GM12874 (cell line): ENCODE measurements at regions not wholly inside any gene's neighbourhood (a gene's known extent, or its start where the extent isn't known, plus 50 kb on each side); places are given as distances from the start of the nearest gene placed in this dataset.

Source experiments
- TF ChIP-seq, protein P1 (sequence below): IDR thresholded peaks from 2 replicates; pipeline ENCODE4 v1.5.1; 2011; ENCODE audit warnings: low read depth, mild to moderate bottlenecking, control low read depth, low read length, moderate library complexity; ENCODE audit not compliant: insufficient read depth

DNA sequence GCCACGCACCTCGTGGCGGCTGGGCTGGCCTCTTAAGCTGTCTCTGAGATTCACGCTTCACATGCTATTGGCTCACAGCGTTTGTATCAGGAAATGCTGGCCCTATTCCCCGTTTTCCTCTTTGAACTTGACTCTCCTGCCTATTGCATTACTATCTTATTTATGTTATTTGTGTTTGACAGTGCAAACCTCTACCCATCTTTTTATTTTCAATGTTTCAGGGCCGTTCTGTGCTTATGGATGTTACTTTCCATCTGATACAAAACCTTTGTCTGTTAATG lies 149.9 kb upstream of the TWIST2 start:
- TF ChIP-seq, protein P1, sequence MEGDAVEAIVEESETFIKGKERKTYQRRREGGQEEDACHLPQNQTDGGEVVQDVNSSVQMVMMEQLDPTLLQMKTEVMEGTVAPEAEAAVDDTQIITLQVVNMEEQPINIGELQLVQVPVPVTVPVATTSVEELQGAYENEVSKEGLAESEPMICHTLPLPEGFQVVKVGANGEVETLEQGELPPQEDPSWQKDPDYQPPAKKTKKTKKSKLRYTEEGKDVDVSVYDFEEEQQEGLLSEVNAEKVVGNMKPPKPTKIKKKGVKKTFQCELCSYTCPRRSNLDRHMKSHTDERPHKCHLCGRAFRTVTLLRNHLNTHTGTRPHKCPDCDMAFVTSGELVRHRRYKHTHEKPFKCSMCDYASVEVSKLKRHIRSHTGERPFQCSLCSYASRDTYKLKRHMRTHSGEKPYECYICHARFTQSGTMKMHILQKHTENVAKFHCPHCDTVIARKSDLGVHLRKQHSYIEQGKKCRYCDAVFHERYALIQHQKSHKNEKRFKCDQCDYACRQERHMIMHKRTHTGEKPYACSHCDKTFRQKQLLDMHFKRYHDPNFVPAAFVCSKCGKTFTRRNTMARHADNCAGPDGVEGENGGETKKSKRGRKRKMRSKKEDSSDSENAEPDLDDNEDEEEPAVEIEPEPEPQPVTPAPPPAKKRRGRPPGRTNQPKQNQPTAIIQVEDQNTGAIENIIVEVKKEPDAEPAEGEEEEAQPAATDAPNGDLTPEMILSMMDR, result no peak

DNA sequence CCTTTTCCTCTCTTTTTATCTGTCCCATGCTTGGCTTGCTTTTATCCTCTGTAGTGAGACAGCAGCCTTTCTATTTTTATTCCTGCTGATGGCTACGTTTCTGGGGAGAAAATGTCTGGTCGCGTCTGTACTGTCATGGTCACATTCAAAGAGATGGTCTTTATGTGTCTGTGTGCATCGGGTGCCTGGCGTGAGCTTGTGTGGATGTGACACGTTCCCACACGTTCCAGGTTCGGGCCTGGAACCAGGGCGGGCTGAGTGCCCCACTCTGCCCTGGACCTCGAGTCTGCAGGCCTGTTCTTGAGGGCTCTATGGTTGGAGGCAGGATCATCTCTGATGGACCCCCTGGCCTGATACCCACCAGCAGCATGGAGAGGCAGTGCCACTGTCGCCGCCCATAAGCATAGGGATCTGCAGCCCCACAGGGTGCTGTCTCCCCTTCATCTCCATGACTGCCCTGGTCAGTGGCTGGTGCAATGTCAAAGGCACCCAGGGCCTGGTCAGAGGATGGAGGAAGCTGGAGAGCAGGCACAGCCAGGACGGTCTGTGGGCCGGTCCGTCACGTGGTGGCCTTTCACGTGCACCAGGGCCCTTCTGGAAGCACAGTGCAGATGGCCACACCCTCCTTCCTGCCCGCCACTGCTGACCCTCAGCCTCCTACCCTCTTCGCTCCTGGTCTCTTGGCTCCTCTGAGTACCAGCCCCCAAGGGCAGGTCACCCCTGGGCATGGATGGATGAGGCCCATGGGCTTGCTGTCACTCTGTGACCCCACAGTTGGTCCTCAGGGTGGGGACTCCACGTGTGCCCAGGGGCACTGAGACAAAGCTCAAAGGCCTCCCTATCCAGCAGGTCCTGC lies 149.2 kb upstream of the TWIST2 start:
- TF ChIP-seq, protein P1, result no peak

DNA sequence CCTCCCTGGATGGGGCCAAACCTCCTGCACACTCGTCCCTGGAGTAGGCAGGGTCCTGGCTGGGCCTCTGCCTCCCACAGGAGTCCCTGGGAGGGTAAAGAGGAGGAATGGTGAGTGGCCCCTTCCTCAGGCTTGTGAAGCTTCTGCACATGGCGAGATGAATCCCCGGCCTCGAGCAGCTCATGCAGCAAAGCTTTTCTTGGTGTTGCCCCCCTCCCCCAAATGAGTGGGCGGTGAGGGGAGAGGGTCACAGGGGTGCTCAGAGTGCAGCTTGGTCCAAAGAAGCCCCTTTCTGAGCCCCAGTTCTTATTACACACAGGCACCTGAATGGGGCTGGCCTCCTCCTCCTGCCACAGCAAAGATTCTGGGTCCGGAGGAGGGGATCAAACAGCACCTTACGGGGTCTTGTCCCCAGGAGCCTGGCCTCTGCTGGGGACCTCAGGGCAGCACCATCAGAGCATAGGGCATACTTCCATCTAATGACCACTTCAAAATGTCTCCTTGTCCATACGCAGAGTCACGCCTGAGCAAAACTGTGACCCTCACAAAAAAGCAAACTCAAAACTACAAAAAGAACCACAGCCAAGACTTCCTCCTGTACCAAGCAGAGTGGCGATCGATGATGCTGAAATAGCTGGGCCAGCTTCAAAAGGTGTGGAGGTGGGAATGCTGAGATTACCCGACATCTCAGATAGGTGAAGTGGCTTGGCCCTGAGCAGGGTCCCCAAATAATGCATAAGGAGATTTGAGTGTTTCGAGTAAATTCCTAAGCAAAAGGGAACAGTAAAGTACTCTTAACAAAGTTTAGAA lies 148.4 kb upstream of the TWIST2 start:
- TF ChIP-seq, protein P1, result no peak

DNA sequence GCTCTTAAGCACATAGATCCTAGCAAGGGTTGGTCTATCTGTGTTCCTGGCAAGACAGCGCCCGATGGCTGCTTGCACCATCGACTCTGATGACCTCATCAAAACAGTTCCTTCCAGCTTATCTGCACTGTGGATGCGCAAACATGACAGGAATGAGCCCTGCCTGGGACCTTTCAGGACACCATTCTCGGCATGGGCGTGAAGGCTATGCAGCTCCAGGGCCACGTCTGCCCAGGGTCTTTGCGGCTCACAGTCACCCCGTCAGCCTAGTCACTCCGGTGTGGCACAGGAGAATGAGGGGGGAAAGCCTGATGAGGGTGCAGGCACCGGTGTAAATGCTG lies 147.8 kb upstream of the TWIST2 start:
- TF ChIP-seq, protein P1, result no peak

DNA sequence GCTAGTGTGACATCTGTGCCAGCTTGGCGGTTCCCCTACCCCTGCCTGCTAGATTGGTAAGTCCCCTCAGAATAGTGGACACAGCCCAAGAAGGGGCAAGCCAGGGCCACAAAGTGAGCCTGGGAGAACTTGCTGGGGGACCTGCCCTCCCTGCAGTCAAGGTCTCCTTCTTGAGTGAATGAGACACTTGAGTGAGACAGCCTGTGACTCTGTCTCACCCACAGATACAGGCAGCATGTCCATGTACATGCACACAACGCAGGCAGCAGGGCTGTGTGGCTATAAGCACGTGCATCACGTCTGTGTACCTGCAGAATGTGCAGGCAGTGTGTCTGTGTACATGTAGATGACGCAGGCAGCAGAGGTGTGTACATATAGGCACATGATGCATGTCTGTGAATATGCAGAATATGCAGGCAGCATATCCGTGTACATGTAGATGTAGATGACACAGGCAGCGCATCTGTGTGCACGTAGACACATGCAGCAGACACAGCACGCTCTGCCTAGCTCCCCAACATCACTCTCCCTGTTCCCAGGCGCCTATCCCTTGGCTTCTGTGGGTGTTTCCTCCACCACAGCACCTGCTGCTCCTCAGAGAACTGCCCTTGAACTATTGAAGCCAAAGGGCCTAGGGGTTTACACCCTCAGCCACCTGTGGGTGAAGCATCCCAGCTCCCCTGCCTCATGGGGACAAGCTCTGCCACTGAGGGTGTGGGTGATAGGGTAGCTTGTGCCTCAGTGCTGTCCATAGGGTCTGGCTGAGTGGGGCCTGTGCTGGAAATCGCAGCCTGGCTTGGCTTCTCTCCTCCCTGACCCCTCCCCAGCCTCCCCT lies 147.2 kb upstream of the TWIST2 start:
- TF ChIP-seq, protein P1, result no peak

DNA sequence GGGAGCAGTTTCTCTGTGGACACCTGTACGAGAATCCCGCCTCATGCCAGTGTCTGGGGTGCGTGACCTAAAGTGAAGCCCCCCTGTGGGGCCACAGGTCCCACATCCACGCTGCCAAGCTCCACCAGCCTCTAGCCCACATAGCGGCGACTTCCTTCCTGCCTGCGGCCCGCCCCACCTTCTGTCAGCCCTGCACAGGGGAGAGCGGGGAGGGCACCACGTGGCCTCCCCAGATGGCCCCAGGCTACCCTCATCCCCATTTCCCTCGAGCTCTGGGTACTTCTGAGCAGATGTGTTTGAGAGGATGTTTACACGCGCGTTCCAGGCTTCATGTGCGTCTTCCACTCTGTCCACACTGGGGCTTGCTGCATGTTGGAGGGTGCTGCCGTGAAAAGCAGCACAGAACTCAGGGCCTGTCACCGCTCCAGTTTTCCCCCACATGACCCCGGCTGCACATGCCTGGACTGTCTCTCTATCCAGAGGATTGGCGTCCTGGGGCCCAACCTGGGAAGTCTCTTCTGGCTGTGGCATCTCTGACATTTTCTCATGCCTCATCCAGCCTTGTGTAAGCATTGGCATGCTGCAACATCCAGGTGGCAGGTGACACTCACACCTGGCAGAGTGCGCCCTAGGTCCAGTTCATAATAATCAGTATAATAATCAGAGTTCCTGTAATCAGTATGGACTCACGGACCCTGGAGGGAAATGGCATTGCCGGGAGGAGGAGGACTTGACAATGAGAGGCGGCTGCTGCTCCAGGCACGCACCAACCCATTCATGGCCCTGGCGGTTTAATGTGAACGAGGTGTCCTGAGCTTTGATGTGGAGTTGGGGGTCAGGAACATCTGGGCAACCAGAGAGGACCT lies 146.3 kb upstream of the TWIST2 start:
- TF ChIP-seq, protein P1, result no peak
